Inflammatory macrophage (primary cell): ENCODE measurements at regions not wholly inside any gene's neighbourhood (a gene's known extent, or its start where the extent isn't known, plus 50 kb on each side); places are given as distances from the start of the nearest gene placed in this dataset.
"Not testable (repeated sequence)": the region's sequence is repeated elsewhere in the genome, so short reads cannot be mapped to it uniquely, and the experiment has no call there.

Experiments
- DNase-seq, 2 donors: peaks; one replicate each; pipeline ENCODE4 v3.0.0-alpha.2; 2020 to 2022

- DNase-seq = no peak
These were observed 800.7 kb upstream of the SLITRK5 start for GRCh38 chr13:86870444-86870843.

- no peak for DNase-seq
These were observed 793.7 kb upstream of the SLITRK5 start for GRCh38 chr13:86877441-86877840.

- no peak for DNase-seq
These were observed 792.4 kb upstream of the SLITRK5 start for GRCh38 chr13:86878781-86879180.

GRCh38 chr13:86881390-86881789 is 789.8 kb upstream of the SLITRK5 start:
- no peak for DNase-seq

- no peak for DNase-seq
These were observed 789.1 kb upstream of the SLITRK5 start for GRCh38 chr13:86882107-86882506.

- no peak for DNase-seq
These were observed 788.3 kb upstream of the SLITRK5 start for GRCh38 chr13:86882835-86883234.

- DNase-seq = no peak
These were observed 778.8 kb upstream of the SLITRK5 start for GRCh38 chr13:86892330-86892729.

GRCh38 chr13:86900906-86901305 is 770.3 kb upstream of the SLITRK5 start:
- DNase-seq = no peak

GRCh38 chr13:86906127-86906874 is 764.9 kb upstream of the SLITRK5 start:
- no peak for DNase-seq

GRCh38 chr13:86907156-86907555 is 764.0 kb upstream of the SLITRK5 start:
- DNase-seq = no peak

- no peak for DNase-seq
These were observed 761.9 kb upstream of the SLITRK5 start for GRCh38 chr13:86909318-86909717.

- DNase-seq = no peak
These were observed 756.4 kb upstream of the SLITRK5 start for GRCh38 chr13:86914757-86915156.

- DNase-seq = not testable (repeated sequence)
These were observed 753.7 kb upstream of the SLITRK5 start for GRCh38 chr13:86917438-86917837.

GRCh38 chr13:86918682-86919081 is 752.5 kb upstream of the SLITRK5 start:
- DNase-seq = no peak

GRCh38 chr13:86920961-86921360 is 750.2 kb upstream of the SLITRK5 start:
- no peak for DNase-seq

GRCh38 chr13:86922936-86923335 is 748.2 kb upstream of the SLITRK5 start:
- DNase-seq = no peak

- DNase-seq = not testable (repeated sequence)
These were observed 744.3 kb upstream of the SLITRK5 start for GRCh38 chr13:86926916-86927315.

GRCh38 chr13:86932776-86933334 is 738.3 kb upstream of the SLITRK5 start:
- DNase-seq = no peak

- DNase-seq = no peak
These were observed 737.5 kb upstream of the SLITRK5 start for GRCh38 chr13:86933676-86934075.

- no peak for DNase-seq
These were observed 733.9 kb upstream of the SLITRK5 start for GRCh38 chr13:86937316-86937715.

GRCh38 chr13:86945584-86945983 is 725.6 kb upstream of the SLITRK5 start:
- no peak for DNase-seq

GRCh38 chr13:86946734-86947133 is 724.4 kb upstream of the SLITRK5 start:
- no peak for DNase-seq

- DNase-seq = no peak
These were observed 716.8 kb upstream of the SLITRK5 start for GRCh38 chr13:86954341-86954740.

GRCh38 chr13:86960876-86961275 is 710.3 kb upstream of the SLITRK5 start:
- no peak for DNase-seq
